ENCODE measurements at regions not wholly inside any gene's neighbourhood (a gene's known extent, or its start where the extent isn't known, plus 50 kb on each side); places are given as distances from the start of the nearest gene placed in this dataset.

GRCh38 chr4:144582975-144583374, 63.0 kb upstream of the HHIP start:
- Histone ChIP-seq H2AK5ac (ENCODE audit: low read depth, low read length) (no peak overlapping the region), H3K56ac (replicated peaks; ENCODE audit: insufficient read length, low read depth, low read length) (no peak overlapping the region), H2BK12ac (ENCODE audit: low read depth, low read length) (no peak overlapping the region), H3K23ac (ENCODE audit: insufficient read length) (no peak overlapping the region), H2BK5ac (ENCODE audit: low read depth, low read length) (no peak overlapping the region), H3K4me2 (ENCODE audit: insufficient read depth in 1 of 2, low read depth in 2 of 2, low read length in 2 of 2) (no peak overlapping the region), H3K27ac (ENCODE audit: low read depth, low read length) (no peak overlapping the region), H3K23me2 (ENCODE audit: low read depth, low read length) (no peaks in the 10 kb centered on the region), H3K9ac (replicated peaks in 1 of 4; ENCODE audit: extremely low read depth in 1 of 4, low read depth in 3 of 4, low read length in 3 of 4) (no peak overlapping the region), H2BK120ac (replicated peaks; ENCODE audit: low read depth, low read length) (no peak overlapping the region), H4K91ac (replicated peaks; ENCODE audit: insufficient read length, low read length) (no peak overlapping the region), H3K14ac (ENCODE audit: insufficient read length) (no peak overlapping the region), H4K20me1 (replicated peaks in 1 of 2; ENCODE audit: control insufficient read depth in 1 of 2, insufficient read depth in 2 of 2, low read length in 2 of 2) (no peaks in the 10 kb centered on the region), H3K4ac (replicated peaks; ENCODE audit: insufficient read length, low read depth, low read length) (no peak overlapping the region), H3K36me3 (ENCODE audit: control insufficient read depth in 2 of 4, insufficient read depth in 4 of 4, low read length in 3 of 4) (no peaks in the 10 kb centered on the region), H3K9me3 (ENCODE audit: insufficient read depth in 2 of 2, low read depth in 1 of 2, low read length in 1 of 2) (no peaks in the 10 kb centered on the region), H3K4me3 (ENCODE audit: extremely low read depth in 1 of 4, insufficient read depth in 2 of 4, low read depth in 3 of 4, low read length in 4 of 4) (no peak overlapping the region), H2BK15ac (ENCODE audit: low read length) (no peak overlapping the region), H2BK20ac (ENCODE audit: low read length) (no peak overlapping the region), H3K18ac (ENCODE audit: extremely low read depth, low read length) (no peak overlapping the region), H3K79me1 (ENCODE audit: low read depth, low read length) (no peaks in the 10 kb centered on the region), H3K4me1 (replicated peaks in 1 of 4; ENCODE audit: control insufficient read depth in 3 of 4, insufficient read depth in 4 of 4, low read length in 3 of 4) (no peaks in the 10 kb centered on the region), H3K79me2 (ENCODE audit: control insufficient read depth in 1 of 2, insufficient read depth in 2 of 2, low read length in 2 of 2) (no peaks in the 10 kb centered on the region), H4K5ac (ENCODE audit: insufficient read length, low read depth, low read length) (no peak overlapping the region), H2AFZ (ENCODE audit: low read length) (no peak overlapping the region), H4K8ac (ENCODE audit: extremely low read depth, insufficient read depth, low read length) (no peak overlapping the region), H3K27me3 (replicated peaks in 1 of 4; ENCODE audit: control insufficient read depth in 3 of 4, extremely low read depth in 1 of 4, insufficient read depth in 3 of 4, low read length in 3 of 4) (no peaks in the 10 kb centered on the region)
- CTCF ChIA-PET (ENCODE audit: partially characterized antibody), result interaction anchor here (1.1 to 1.9 kb wide), 3 partner anchors 10 to 22 kb away, joined by 3 to 8 read pairs (median 7); no protein-coding TSS in a partner anchor
- TF ChIP-seq ASH2L (IDR thresholded peaks at IDR 0.05; ENCODE audit: low read length), result no peak
- POLR2A ChIA-PET (ENCODE audit: partially characterized antibody), result no interaction called here
- 96% methylated on average over 3 of the region's 3 CpGs; no CpG with 5 or more reads in 1 of the 2 experiments for WGBS, 2 experiments (ENCODE audit: extremely low coverage in 1 of 2, insufficient coverage in 1 of 2, insufficient read length in 1 of 2, insufficient replicate concordance in 2 of 2, low coverage in 1 of 2, low lambda C conversion rate in 2 of 2, missing lambda C conversion rate in 1 of 2)
- DNase-seq (ENCODE audit: low read depth in 1 of 2, low spot score in 2 of 2) (no peak), FAIRE-seq (no peak)

Measured in H1 (cell line).